D721Med (cell line): ENCODE measurements at regions not wholly inside any gene's neighbourhood (a gene's known extent, or its start where the extent isn't known, plus 50 kb on each side); places are given as distances from the start of the nearest gene placed in this dataset.

Experiments used
- DNase-seq: peaks from one replicate; pipeline ENCODE4 v3.0.0; 2011; ENCODE audit warnings: low spot score; ENCODE audit not compliant: insufficient read length
- FAIRE-seq: peaks from 2 replicates; lab custom pipeline; 2011; peaks lifted over from hg19 to GRCh38; lab: Jason Lieb, UNC
- CTCF ChIP-seq: IDR thresholded peaks from 2 replicates; pipeline ENCODE4 v1.5.1; 2012; ENCODE audit warnings: mild to moderate bottlenecking, control low read depth; ENCODE audit not compliant: insufficient read depth; ENCODE audit errors: missing control alignments

- FAIRE-seq: no peak
- no peak for TF ChIP-seq CTCF
- no peak for DNase-seq
Measured at GRCh38 chr3:139259398-139259797, 84.4 kb upstream of the MRPS22 start.

- no peak for FAIRE-seq
Measured at GRCh38 chr3:139260041-139260486, 83.8 kb upstream of the MRPS22 start.

GRCh38 chr3:139260793-139261736, 82.8 kb upstream of the MRPS22 start:
- no peak for FAIRE-seq
- TF ChIP-seq CTCF: no peak

More at GRCh38 chr3:139260041-139260486, 83.8 kb upstream of the MRPS22 start:
- no peak for TF ChIP-seq CTCF
- DNase-seq: no peak

GRCh38 chr3:139261754-139262586, 81.8 kb upstream of the MRPS22 start:
- no peak for FAIRE-seq
- no peak for DNase-seq
- no peak for TF ChIP-seq CTCF

More at GRCh38 chr3:139260793-139261736, 82.8 kb upstream of the MRPS22 start:
- DNase-seq: no peak

- DNase-seq (no peak), FAIRE-seq (no peak)
- no peak for TF ChIP-seq CTCF
Measured at GRCh38 chr3:139263798-139264197, 80.0 kb upstream of the MRPS22 start.

GRCh38 chr3:139264375-139264774, 79.4 kb upstream of the MRPS22 start:
- no peak for FAIRE-seq
- TF ChIP-seq CTCF: no peak
- DNase-seq: no peak
